ENCODE measurements at regions not wholly inside any gene's neighbourhood (a gene's known extent, or its start where the extent isn't known, plus 50 kb on each side); places are given as distances from the start of the nearest gene placed in this dataset.

- TF ChIP-seq CTCF (IDR thresholded peaks at IDR 0.05) = no peak
- no peak for TF ChIP-seq POLR2A (IDR thresholded peaks at IDR 0.05)
Observed at GRCh38 chr3:184636741-184637316, 75.0 kb downstream of the MAGEF1 start.
